HT1080 (cell line): ENCODE measurements at regions not wholly inside any gene's neighbourhood (a gene's known extent, or its start where the extent isn't known, plus 50 kb on each side); places are given as distances from the start of the nearest gene placed in this dataset.

ENCODE experiments used
- DNase-seq: peaks from one replicate; pipeline ENCODE4 v3.0.0-alpha.2; 2015; ENCODE audit warnings: low read depth

DNA sequence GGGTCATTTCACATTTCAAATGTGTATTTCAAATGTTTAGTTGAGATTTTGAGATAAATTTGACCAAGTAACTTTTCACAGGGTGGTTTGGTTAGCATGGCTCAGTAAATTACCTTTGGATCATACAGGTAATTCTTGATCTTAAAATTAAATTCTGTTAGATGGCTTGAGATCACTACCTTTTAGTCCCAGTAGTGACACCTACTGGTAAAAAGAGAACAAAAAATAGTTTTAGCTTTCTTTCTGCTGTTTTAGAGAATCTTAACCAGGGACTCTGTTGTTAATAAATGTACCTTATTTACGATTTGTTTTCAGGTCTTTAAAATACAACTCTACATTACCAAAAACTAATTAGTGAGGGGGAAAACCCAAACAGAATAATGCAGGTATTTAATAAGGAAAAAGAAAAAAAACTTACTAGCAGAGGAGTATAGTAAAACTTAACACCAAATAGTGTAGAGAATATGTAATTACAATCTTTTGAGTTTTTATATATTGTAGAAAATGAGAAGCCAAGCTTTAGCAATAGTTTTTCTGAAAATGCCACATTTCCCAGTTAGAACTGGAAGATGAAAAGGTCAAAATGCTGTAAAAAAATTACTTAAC lies 620.3 kb upstream of the AGTR1 start:
- DNase-seq, result peak; percentile 47

DNA sequence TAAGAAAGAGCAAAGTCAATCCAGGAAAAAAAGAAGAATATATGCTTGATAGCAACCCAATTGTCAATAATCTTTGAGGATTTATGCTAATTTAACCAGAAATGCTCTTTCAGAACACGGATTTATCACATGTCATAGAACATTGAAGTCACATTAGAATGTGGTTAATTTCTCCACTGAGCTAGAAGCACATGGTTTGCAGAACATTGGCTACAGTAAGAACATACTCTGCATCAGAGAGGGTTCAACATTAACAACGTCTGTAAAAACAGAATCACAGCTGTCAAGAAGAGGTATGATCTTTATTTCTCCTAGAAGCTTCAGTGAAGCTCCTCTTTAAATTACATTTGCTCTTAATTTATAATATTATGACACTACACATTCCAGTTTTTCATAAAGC lies 619.7 kb upstream of the AGTR1 start:
- DNase-seq, result no peak

DNA sequence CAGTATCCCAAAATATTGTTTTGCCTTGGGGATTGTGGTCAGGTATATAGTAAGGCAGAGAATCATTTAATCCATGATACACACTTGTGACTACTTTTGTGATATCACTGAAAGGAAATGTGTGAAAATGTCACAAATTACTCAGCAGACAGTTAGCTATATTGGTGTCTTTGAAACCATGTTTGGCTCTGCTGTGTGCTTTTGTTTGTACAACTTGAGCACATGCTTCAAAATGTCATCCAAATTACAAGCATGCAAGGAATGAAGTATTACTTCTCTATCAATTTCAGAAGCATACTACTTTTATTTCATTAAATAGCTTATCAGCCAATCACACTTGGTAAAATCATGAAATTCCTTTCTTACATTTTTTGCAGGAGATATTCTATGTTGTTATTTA lies 619.0 kb upstream of the AGTR1 start:
- DNase-seq, result no peak

DNA sequence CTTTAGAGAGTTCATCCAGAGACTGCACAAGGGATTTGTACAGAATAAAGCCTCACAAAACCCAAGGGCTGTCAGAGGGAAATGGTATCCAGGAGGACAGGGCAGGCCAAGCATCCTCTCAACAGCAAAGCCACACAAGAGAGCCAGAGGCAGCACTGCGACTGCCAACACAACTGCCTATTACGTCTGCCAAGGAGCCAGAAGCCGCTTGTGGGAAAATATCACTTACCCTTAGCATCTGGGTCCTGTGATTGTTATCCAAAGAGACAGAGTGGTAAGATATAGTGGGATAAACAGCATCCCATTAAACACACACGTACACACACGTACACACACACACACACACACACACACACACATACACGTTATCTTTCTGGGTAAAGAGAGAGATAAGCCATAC lies 618.3 kb upstream of the AGTR1 start:
- DNase-seq, result no peak

DNA sequence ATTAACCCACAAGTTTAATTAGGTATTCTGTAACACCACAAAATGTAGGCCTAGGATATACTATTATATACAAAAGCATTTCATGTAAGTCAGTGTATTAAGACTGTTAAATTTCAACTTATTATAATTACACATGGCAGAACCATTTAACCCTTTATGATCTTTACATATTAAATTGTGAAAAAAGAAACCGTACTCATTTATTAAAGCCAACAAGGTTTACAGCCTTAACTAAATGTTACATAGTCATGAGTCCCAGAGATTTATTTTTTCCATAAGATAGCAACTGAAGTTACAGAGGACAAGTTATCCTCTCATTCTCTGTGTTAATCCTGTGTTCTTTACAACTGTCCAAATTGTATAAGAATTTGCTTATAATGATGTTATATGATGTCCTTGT lies 615.8 kb upstream of the AGTR1 start:
- no peak for DNase-seq

DNA sequence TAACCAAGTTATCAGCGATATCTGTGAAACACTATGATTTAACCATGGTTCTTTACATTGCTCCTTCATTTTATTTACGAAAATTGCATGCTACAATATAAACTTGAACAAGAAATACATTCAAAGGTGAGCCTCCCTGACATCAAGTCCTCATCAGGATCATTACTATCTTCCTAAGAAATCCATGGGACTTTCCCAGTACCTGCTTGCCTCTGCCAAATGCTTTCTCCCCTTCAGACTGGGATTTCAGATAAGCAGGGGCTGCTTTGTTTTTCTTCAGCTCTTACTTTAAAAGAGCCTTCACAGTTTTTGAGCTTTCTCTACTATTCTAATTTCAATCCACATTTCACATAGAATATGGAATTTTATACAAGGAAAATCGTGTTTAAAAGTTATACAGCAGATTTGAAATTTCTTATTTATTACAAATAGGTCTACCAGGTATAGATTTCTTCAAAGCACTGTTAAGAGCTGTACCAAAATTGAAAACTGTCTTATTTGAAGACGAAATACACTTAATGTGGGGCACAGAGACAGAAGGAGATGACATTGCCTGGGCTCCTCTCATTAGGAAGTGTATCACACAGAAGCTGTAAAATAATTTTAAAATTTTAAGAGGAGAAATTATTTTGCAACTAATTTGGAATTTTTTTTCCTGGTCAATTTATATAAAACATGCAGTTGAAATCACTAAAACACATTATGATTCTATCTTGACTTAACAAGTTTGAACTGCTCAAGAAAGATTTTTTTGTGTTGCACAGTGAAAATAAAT lies 615.0 kb upstream of the AGTR1 start:
- DNase-seq, result no peak

DNA sequence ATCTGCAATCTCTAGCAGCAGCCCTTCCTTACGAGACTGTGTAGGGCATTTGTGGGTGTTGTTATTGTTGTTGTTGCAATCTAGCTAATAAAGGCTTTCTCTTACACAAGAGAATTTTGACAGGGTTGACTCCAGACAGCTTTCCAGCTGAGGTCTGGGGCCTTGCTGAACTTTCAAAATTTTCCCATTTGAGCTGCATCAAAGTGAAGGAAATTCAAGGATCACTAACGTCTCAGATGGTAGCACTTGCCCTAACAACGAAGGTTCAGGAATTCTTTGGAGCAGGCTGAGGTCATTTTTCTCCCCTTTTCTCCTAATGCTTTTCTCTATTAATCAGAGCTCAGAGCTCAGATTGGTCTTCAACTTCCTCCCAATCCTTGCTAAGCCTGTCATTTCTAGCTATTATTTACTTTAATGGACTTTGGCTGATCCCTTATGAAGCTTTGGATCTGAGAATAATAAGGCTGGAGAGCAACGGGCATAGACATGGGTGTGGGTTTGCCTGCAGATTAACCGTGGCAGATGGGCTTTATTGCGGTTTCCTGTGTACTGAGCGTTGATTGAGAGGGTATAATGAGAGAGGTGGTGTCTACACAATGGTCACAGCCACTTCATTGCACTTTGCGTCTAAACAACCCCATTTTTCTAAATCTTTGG lies 614.0 kb upstream of the AGTR1 start:
- DNase-seq, result no peak

DNA sequence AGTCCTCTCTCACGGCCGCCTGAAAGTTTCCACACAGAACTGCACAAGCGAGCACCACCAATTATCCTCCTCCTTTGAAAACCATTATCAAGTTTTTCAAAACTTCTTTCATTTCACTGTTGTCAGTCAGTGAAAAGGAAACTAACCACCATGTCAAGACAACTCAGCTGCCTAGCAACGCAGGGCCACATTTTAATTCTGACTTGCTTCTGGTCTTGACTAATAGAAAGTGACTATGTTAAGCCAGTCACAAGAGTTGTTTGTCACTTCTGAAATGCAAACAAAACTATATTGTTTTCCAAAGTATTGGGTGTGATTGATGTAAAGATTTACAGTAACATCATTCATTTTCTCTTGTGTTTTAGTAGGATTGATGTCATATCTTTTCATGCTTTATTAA lies 612.8 kb upstream of the AGTR1 start:
- no peak for DNase-seq

DNA sequence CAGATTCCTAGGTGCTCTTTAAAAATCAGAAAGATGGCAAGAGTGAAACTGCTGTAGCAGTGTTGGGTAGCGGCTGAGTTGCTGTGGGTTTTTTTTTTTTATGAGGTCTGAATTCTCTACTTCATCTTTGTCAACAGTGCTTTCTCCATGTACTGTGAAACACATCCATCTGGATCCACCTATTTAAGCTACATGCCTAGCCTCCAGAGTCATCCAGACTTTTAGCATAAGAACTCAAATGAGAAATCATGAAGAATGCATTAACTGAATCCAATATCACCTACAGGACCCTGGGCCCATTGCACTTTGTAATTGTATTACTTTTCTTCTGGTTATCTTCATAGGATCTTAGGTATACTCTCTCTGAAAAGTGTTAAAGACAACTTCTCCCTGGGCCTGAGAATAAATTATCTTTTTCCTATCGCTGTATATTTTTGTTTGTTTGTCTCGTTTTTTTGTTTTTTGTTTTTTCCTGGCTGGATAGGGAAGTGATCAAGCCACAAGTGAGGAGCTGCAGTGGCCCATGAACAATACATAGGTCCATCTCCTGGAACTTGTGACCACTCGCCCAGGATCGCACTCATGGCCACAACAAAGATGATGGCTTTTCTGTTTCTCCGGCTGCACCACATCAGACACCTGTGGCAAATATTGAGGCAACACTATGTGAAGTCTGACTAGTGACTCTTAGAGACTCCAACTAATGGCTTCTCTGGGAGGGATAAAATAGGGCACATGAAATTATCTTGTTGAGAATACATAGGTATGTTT lies 609.9 kb upstream of the AGTR1 start:
- no peak for DNase-seq

DNA sequence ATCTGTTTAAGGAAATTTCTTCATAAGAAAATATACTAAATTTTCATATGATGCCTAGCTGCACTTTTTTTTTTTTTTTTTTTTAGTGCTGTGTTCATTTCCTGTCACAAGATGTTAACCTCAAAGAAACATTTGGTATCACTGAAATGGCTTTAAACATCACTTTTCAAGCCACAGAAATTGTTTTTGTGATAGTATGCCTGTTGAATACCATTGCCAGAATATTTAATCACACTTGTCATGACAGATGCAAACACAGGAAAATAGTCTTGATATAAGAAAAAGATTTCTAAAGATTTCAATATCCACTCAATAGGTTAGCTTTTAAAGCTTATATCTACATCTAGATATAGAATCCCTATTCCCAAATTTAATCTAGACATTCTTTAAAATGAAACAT lies 608.5 kb upstream of the AGTR1 start:
- peak; percentile 30 for DNase-seq

DNA sequence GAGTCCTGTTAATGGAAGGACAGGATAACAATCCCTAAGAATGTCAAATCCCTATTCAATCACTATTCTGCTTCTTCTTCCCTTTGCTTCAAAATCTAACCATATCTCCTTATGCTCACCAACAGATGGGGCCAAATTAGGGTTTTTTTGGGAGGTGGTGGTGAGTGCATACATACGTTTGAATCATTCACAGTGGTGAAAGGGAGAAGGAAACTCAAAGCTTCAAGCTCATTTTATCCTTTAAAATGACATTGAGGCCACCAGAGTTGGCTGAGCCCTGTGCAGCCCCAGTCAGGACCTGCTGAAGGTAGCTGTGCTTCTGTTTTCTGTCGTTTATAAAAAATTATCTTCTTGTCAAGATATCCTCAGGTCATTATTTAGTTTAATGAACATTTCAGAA lies 607.5 kb upstream of the AGTR1 start:
- no peak for DNase-seq

DNA sequence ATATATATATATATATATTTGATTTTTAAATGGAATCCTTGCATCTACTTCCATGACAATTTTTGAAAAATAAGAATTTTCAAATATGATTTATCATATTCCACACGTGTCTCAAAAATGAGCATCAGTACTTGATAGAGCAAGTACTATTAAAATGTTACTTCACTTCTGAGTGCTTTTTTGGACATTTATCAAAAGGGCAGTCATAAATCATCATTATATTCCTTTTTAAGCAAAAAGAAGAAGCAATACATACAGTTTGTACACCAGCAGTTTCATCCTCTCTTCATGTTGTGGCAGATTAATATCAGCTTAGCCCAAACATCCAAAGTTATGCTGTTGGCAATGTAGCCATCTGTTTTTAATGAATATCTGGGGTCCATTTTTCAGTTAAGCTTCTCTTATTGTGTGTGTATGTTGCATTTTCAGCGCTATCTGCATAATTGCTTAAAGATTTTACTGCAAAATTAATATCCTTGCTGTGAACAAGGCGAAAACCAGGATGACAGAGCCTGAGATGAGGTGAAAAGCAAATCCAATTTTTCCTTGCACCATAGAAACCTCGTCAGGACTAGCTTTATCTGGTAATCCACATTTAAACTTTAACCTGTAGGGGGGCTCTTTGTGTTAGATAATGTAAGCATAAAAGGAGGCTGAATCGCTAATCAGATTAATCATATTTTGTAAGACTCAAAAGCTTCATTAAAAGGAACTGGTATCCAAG lies 604.9 kb upstream of the AGTR1 start:
- no peak for DNase-seq

DNA sequence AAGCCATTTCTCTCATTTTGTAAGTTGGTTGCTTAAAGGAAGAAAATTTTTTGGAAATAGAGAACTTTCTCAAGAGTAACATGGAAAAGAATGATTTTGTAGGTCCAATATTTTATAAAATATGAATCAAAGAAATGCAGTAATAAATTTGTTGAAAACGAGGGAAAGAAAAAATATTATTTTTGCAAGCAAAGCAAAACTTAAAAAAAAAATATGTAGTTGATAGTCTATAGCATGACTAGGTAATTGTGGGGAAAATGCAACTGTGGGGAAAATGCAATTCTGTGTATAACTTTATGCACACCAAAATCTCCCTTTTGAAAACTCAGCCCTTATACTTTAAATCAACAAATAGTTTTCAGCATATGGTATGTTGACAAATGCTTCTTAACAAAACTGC lies 604.0 kb upstream of the AGTR1 start:
- no peak for DNase-seq

DNA sequence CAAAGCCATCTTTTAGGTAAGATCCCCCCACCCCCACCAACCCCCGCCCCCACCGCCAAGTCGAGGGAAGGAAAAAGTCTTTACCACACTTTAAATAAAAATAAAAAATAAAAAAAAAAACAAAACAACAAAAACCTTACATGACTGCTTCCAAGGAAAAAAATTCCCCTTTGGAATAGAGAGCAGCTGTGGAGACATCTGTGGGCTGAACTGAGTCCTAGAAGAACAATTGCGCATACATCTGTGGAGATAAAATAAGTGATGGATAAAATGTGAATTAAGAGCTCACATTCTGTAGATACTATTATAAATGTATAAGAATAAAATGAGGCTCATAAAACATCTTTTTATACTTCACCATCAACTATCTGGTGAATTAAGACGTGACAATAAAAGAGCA lies 601.7 kb upstream of the AGTR1 start:
- no peak for DNase-seq

DNA sequence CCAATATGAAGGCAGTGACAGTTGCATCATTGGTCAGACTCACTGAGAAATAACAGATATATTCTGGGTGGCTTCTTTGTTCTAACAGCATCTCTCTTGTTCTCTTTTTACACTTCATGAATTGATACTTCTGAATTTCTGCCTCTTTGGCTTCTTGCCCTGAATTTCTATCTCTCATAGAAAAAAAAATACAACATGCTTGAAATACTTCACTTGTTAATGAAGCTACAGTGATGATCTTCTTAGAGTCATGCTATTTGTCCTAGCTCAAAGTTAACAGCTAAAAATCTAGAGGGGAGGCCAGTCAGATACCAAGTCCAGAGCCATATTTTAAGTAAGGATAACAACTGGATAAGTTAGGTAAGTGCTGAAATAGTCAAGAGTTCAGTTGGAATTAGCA lies 597.2 kb upstream of the AGTR1 start:
- no peak for DNase-seq

DNA sequence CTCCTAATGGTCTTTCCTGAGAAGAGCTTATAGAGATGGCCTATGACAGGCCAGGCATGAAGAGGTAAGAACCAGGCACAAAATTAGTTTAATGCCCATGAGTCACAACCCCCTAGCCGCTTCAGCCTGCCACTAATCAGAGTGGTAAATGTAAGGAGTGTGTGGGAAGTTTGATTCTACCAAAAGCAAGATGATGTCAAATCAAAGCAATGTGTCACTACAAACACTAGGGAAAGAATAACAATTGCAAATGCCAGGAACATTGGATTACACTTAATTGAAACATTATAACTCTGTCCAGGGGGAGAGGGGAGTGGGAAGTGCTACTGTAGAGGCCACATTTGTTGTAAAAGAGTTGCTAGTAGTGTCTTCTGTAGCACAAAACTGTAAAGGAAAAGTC lies 596.6 kb upstream of the AGTR1 start:
- peak; percentile 35 for DNase-seq

DNA sequence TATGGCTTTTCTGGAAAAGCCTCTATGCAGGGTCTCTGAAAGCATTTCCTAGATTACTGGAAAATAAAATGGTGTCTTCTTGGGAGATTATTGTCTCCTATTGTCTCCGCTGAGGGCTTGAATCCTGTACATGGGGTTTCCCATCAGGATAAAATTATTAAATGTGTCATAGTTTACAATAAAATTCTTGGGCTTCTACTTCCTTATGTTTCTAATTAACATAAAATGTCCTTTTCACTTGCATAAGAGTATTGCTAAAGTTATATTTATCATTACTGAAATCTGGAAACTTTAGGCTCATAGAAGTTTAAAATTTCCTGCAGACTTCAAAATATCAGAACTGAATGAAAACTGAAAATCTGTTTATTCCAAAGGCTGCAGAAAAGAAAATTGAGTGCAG lies 595.5 kb upstream of the AGTR1 start:
- no peak for DNase-seq

DNA sequence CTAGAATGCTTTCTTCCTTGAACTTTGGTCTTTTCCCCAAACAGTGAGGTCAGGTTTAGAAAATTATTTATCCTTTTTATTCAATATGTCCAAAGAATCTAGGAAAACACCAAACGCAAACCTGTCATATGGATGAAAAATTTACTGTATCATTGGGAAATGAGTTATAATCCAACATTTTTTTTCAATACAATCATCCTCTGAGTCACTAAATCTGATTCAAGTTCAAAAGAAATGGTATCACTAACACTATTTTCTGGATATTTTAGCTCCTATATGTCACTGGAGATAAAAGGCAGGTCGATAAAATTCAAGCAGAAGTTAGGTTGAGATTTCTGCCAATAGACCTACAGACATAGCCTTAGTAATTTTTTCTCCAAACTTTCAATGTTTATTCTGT lies 591.6 kb upstream of the AGTR1 start:
- DNase-seq, result no peak

DNA sequence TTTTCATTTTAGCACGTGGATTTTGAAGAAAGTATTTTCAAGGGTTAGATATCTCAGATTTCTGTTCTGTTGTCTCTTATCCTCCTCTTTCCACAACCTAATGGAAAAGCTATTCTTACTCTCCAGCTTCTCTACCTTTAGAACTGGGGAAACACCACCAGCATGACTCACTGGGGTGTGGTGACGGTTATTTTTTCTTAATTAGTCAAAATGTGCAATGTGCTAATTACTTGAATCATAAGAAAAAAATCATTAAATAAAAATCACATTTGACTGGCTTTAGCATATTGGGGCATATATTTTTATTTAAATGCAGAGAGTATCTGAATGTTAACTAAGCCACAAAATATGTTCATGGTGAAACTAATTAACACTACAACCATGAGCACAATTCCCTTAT lies 570.7 kb upstream of the AGTR1 start:
- DNase-seq, result no peak

DNA sequence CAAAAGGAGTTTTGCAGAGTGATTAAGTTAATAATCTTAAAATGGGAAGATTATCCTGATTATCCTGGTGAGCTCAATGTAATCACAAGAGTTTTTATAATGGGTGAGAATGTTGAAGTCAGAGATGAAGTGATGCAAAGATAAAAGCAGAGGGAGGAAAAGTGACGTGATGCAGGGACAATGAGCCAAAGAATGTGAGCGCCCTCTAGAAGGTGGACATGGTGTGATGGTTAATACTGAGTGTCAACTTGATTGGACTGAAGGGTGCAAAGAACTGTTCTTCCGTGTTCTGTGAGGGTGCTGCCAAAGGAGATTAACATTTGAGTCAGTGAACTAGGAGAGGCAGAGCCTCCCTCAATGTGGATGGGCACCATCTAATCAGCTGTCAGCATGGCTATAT lies 569.6 kb upstream of the AGTR1 start:
- DNase-seq, result no peak

DNA sequence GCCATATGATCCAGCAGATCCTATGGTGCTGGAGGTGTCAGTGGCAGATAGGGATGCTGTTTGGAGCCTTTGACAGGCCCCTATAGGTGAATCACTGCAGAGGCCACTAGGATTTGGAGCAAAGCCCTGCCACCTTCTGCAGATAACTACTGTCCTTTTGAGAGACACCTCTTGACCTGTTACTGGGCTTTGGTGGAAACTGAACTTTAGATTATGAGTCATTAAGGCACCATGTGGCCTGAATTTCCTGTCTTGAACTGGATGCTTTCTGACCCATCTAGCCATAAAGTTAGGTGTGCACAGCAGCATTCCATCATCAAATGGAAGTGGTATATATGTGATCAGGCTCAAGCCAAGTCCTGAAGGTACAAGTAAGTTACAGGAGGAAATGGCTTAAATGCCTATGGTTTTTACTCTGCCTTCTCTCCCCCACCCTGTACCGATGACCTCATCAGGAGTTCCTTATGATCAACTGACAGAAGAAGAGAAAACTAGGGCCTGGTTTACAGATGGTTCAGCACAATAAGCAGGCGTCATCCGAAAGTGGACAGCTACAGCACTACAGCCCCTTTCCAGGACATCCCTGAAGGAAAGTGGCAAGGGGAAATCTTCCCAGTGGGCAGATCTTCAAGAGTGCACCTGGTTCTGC lies 565.6 kb upstream of the AGTR1 start:
- DNase-seq, result peak; percentile 74
